ENCODE measurements at regions not wholly inside any gene's neighbourhood (a gene's known extent, or its start where the extent isn't known, plus 50 kb on each side); places are given as distances from the start of the nearest gene placed in this dataset.

- TF ChIP-seq CTCF (IDR thresholded peaks at IDR 0.05 in 2 of 3, conservative IDR thresholded peaks at IDR 0.05 in 1 of 3; ENCODE audit: borderline replicate concordance in 1 of 3, insufficient read depth in 1 of 3, low read depth in 2 of 3, low read length in 2 of 3) (no peak), EGR1 (IDR thresholded peaks at IDR 0.05; ENCODE audit: low read depth) (no peak), MAX (IDR thresholded peaks at IDR 0.05) (no peak), POLR2AphosphoS5 (IDR thresholded peaks at IDR 0.05; ENCODE audit: low read depth, low read length) (no peak), EZH2phosphoT487 (IDR thresholded peaks at IDR 0.05; ENCODE audit: borderline replicate concordance) (no peak), EZH2 (IDR thresholded peaks at IDR 0.05) (no peak), YY1 (IDR thresholded peaks at IDR 0.05; ENCODE audit: extremely low read depth, insufficient replicate concordance, low read depth, low read length) (no peak), ELF1 (IDR thresholded peaks at IDR 0.05; ENCODE audit: borderline replicate concordance, low read depth) (no peak), JUND (IDR thresholded peaks at IDR 0.05) (no peak)
Observed at GRCh38 chr15:58295637-58296215, 136.1 kb upstream of the LIPC start.

Measured in HCT116 (cell line).